22Rv1 (cell line): ENCODE measurements at regions not wholly inside any gene's neighbourhood (a gene's known extent, or its start where the extent isn't known, plus 50 kb on each side); places are given as distances from the start of the nearest gene placed in this dataset.
"Not testable (repeated sequence)": the region's sequence is repeated elsewhere in the genome, so short reads cannot be mapped to it uniquely, and the experiment has no call there.

Experiments used
- CTCF ChIP-seq: fragments of 450-650 bp; IDR thresholded peaks from 2 replicates; pipeline ENCODE4 v1.5.1; 2017; ENCODE audit warnings: mild to moderate bottlenecking
- ZFX ChIP-seq: fragments of 450-650 bp; IDR thresholded peaks from 2 replicates; pipeline ENCODE4 v1.6.1; 2017; ENCODE audit warnings: antibody characterized with exemption, borderline replicate concordance

- TF ChIP-seq CTCF, ZFX: not testable (repeated sequence)
Observed at GRCh38 chr16:46383581-46383980, 237.6 kb downstream of the SHCBP1 start.
